ENCODE measurements at regions not wholly inside any gene's neighbourhood (a gene's known extent, or its start where the extent isn't known, plus 50 kb on each side); places are given as distances from the start of the nearest gene placed in this dataset.

GRCh38 chr5:116896001-116896400, 321.4 kb upstream of the SEMA6A start:
- Mint-ChIP-seq H3K9me3 (ENCODE audit: unreplicated experiment) (no peaks in the 10 kb centered on the region), H3K27me3 (ENCODE audit: insufficient read depth, unreplicated experiment) (no peaks in the 10 kb centered on the region), H3K36me3 (ENCODE audit: insufficient read depth, unreplicated experiment) (no peaks in the 10 kb centered on the region), H3K4me1 (ENCODE audit: insufficient read depth, unreplicated experiment) (no peaks in the 10 kb centered on the region), H3K27ac (ENCODE audit: low read depth, unreplicated experiment) (no peak overlapping the region), H3K4me3 (ENCODE audit: unreplicated experiment) (no peak overlapping the region)
- no peak for TF ChIP-seq CTCF (IDR thresholded peaks at IDR 0.05; ENCODE audit: unreplicated experiment)
- POLR2A ChIA-PET = no interaction called here
- BruUV-seq (replicated peaks) = no TSS peak
- CTCF ChIA-PET = interaction anchor here (0.7 kb wide), 1 partner anchor 572 kb away, joined by 3 read pairs; no protein-coding TSS in a partner anchor
- intact Hi-C loops (cut with micrococcal nuclease) = no loop called here
- no peak for DNase-seq (ENCODE audit: unreplicated experiment)

- Mint-ChIP-seq H3K27me3 (ENCODE audit: insufficient read depth, unreplicated experiment) (no peaks in the 10 kb centered on the region), H3K4me3 (ENCODE audit: unreplicated experiment) (no peak overlapping the region), H3K4me1 (ENCODE audit: insufficient read depth, unreplicated experiment) (no peaks in the 10 kb centered on the region), H3K9me3 (ENCODE audit: unreplicated experiment) (no peaks in the 10 kb centered on the region), H3K27ac (ENCODE audit: low read depth, unreplicated experiment) (no peak overlapping the region), H3K36me3 (ENCODE audit: insufficient read depth, unreplicated experiment) (no peaks in the 10 kb centered on the region)
- DNase-seq (ENCODE audit: unreplicated experiment) = no peak
- intact Hi-C loops (cut with micrococcal nuclease) = no loop called here
- POLR2A ChIA-PET = no interaction called here
- TF ChIP-seq CTCF (IDR thresholded peaks at IDR 0.05; ENCODE audit: unreplicated experiment) = no peak
- BruUV-seq (replicated peaks) = no TSS peak
- CTCF ChIA-PET = interaction anchor here (1.5 kb wide), 1 partner anchor 13 kb away, joined by 3 read pairs; no protein-coding TSS in a partner anchor
These were observed 318.4 kb upstream of the SEMA6A start for GRCh38 chr5:116892993-116893392.

GRCh38 chr5:116887104-116887503, 312.5 kb upstream of the SEMA6A start:
- Mint-ChIP-seq H3K27me3 (ENCODE audit: insufficient read depth, unreplicated experiment) (no peaks in the 10 kb centered on the region), H3K4me3 (ENCODE audit: unreplicated experiment) (no peak overlapping the region), H3K9me3 (ENCODE audit: unreplicated experiment) (no peaks in the 10 kb centered on the region), H3K36me3 (ENCODE audit: insufficient read depth, unreplicated experiment) (no peaks in the 10 kb centered on the region), H3K27ac (ENCODE audit: low read depth, unreplicated experiment) (no peak overlapping the region), H3K4me1 (ENCODE audit: insufficient read depth, unreplicated experiment) (no peaks in the 10 kb centered on the region)
- no TSS peak for BruUV-seq (replicated peaks)
- ChIA-PET POLR2A (interaction anchor here (0.5 to 1.6 kb wide), 6 partner anchors 14 to 479 kb away, joined by 3 to 5 read pairs (median 4); partner anchors contain the start of gene SEMA6A), CTCF (interaction anchor here (0.7 kb wide), 1 partner anchor 192 kb away, joined by 3 read pairs; no protein-coding TSS in a partner anchor)
- intact Hi-C loops (cut with micrococcal nuclease) = no loop called here
- DNase-seq (ENCODE audit: unreplicated experiment) = peak; percentile 44
- TF ChIP-seq CTCF (IDR thresholded peaks at IDR 0.05; ENCODE audit: unreplicated experiment) = no peak

DNA sequence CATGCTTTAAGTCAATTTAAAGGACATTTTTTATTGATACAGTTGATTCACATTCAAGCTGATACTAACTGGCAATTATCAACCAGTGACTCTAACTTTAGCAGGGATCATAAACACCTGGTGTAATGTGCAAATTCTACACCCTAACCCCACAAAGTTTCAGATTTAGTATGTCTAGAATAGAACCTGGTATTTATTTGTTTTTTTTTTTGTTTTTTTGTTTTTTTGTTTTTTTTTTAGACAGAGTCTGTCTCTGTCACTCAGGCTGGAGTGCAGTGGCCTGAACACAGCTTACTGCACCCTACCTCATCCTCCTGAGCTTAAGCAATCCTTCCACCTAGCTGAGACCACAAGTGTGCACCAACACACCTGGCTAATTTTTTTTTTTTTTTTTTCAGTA, 311.2 kb upstream of the SEMA6A start:
- H3K36me3 Mint-ChIP-seq (ENCODE audit: insufficient read depth, unreplicated experiment) = no peaks in the 10 kb centered on the region
- intact Hi-C loops (cut with micrococcal nuclease) = no loop called here
- H3K27ac Mint-ChIP-seq (ENCODE audit: low read depth, unreplicated experiment) = no peak overlapping the region
- no peak overlapping the region for H3K4me3 Mint-ChIP-seq (ENCODE audit: unreplicated experiment)
- no peaks in the 10 kb centered on the region for H3K4me1 Mint-ChIP-seq (ENCODE audit: insufficient read depth, unreplicated experiment)
- BruUV-seq (replicated peaks) = no TSS peak
- CTCF ChIA-PET = interaction anchor here (0.6 to 0.7 kb wide), 3 partner anchors 26 to 1051 kb away, joined by 3 to 5 read pairs (median 3); no protein-coding TSS in a partner anchor
- H3K27me3 Mint-ChIP-seq (ENCODE audit: insufficient read depth, unreplicated experiment) = no peaks in the 10 kb centered on the region
- no peak for DNase-seq (ENCODE audit: unreplicated experiment)
- POLR2A ChIA-PET = no interaction called here
- no peak for TF ChIP-seq CTCF (IDR thresholded peaks at IDR 0.05; ENCODE audit: unreplicated experiment)
- H3K9me3 Mint-ChIP-seq (ENCODE audit: unreplicated experiment) = no peaks in the 10 kb centered on the region
